ENCODE measurements at regions not wholly inside any gene's neighbourhood (a gene's known extent, or its start where the extent isn't known, plus 50 kb on each side); places are given as distances from the start of the nearest gene placed in this dataset.
A peak's percentile ranks its signal among the peaks of the same experiment; 100 is the strongest.

- Histone ChIP-seq H3K4me2 (ENCODE audit: low read length, poor library complexity, severe bottlenecking) (no peak overlapping the region), H3K9me3 (ENCODE audit: control insufficient read depth, low read length) (peaks cover 16% of the 10 kb centered on the region), H2BK5ac (ENCODE audit: low read depth, low read length, poor library complexity, severe bottlenecking) (peak overlapping the region; percentile 87), H4K91ac (ENCODE audit: low read length) (no peak overlapping the region), H3K27ac (ENCODE audit: low read length, poor library complexity, severe bottlenecking) (peak overlapping the region; percentile 93), H3K9ac (ENCODE audit: low read length) (no peak overlapping the region), H3K36me3 (ENCODE audit: control insufficient read depth in 1 of 2, insufficient read depth in 2 of 2, low read depth in 1 of 2, low read length in 2 of 2) (no peaks in the 10 kb centered on the region), H2BK15ac (ENCODE audit: low read depth, poor library complexity, severe bottlenecking) (no peak overlapping the region), H4K8ac (ENCODE audit: low read length) (peak overlapping the region; percentile 59), H3K27me3 (ENCODE audit: control insufficient read depth in 1 of 2, insufficient read depth in 1 of 2, low read length in 2 of 2) (no peaks in the 10 kb centered on the region), H2AFZ (ENCODE audit: low read depth, low read length) (no peak overlapping the region), H3K79me1 (replicated peaks; ENCODE audit: low read length, poor library complexity, severe bottlenecking) (no peaks in the 10 kb centered on the region), H3K14ac (ENCODE audit: low read length in 2 of 2) (no peak overlapping the region), H3K4me1 (ENCODE audit: control insufficient read depth, insufficient read depth, low read depth, low read length) (peaks cover 16% of the 10 kb centered on the region), H3K23ac (ENCODE audit: low read length in 2 of 2) (no peak overlapping the region), H2BK120ac (ENCODE audit: low read depth, low read length) (no peak overlapping the region), H3K18ac (ENCODE audit: low read depth in 1 of 2, low read length in 2 of 2) (peak overlapping the region; percentile 14 to 68), H3K4ac (ENCODE audit: low read depth in 1 of 2, low read length in 2 of 2) (peak overlapping the region in 1 of 2 experiments; percentile 33), H3K4me3 (ENCODE audit: insufficient read depth in 1 of 2, low read depth in 1 of 2, low read length in 2 of 2) (no peak overlapping the region), H2AK5ac (ENCODE audit: low read length, severe bottlenecking) (peak overlapping the region; percentile 2), H2BK12ac (ENCODE audit: low read length in 2 of 2) (peak overlapping the region in 1 of 2 experiments; percentile 81)
- peak; percentile 54 for DNase-seq
- WGBS: 55% methylated on average over 2 of the region's 7 CpGs
These were observed 83.2 kb upstream of the TAB2 start for GRCh38 chr6:149234051-149234962.

DNA sequence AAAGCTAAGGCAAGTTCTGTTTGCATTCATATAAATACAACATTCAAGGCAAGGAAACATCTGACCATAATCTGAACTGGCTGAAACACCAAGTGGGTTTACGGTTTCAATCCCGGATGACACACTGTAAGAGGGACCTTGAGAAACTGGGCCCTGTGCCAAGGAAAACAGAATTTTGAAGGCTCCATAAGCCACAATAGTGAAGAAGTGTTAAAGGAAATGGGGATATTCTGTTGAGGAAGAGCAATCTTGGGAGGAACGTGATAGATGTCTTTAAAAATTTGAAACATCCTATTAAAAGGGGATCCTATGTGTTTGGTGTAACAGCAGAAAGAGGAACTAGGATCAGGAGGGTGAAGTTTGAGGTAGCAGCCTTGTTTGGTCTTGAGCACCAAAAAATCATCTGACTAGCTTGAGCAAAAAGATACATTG, 82.4 kb upstream of the TAB2 start:
- H3K4me2 ChIP-seq (ENCODE audit: low read length, poor library complexity, severe bottlenecking): no peak overlapping the region
- H3K79me1 ChIP-seq (replicated peaks; ENCODE audit: low read length, poor library complexity, severe bottlenecking): no peaks in the 10 kb centered on the region
- no peak overlapping the region for H3K18ac ChIP-seq (ENCODE audit: low read depth in 1 of 2, low read length in 2 of 2)
- no peak overlapping the region for H2BK15ac ChIP-seq (ENCODE audit: low read depth, poor library complexity, severe bottlenecking)
- H3K4me1 ChIP-seq (ENCODE audit: control insufficient read depth, insufficient read depth, low read depth, low read length): peaks cover 16% of the 10 kb centered on the region
- H3K36me3 ChIP-seq (ENCODE audit: control insufficient read depth in 1 of 2, insufficient read depth in 2 of 2, low read depth in 1 of 2, low read length in 2 of 2): no peaks in the 10 kb centered on the region
- H3K9me3 ChIP-seq (ENCODE audit: control insufficient read depth, low read length): peaks cover 25% of the 10 kb centered on the region
- no peak overlapping the region for H3K23ac ChIP-seq (ENCODE audit: low read length in 2 of 2)
- no peaks in the 10 kb centered on the region for H3K27me3 ChIP-seq (ENCODE audit: control insufficient read depth in 1 of 2, insufficient read depth in 1 of 2, low read length in 2 of 2)
- H3K4me3 ChIP-seq (ENCODE audit: insufficient read depth in 1 of 2, low read depth in 1 of 2, low read length in 2 of 2): no peak overlapping the region
- no peak overlapping the region for H3K9ac ChIP-seq (ENCODE audit: low read length)
- no peak overlapping the region for H3K4ac ChIP-seq (ENCODE audit: low read depth in 1 of 2, low read length in 2 of 2)
- H4K91ac ChIP-seq (ENCODE audit: low read length): no peak overlapping the region
- H3K27ac ChIP-seq (ENCODE audit: low read length, poor library complexity, severe bottlenecking): peak overlapping the region; percentile 34
- 13% methylated on average over 3 of the region's 3 CpGs for WGBS
- H2BK12ac ChIP-seq (ENCODE audit: low read length in 2 of 2): peak overlapping the region in 1 of 2 experiments; percentile 42
- H3K14ac ChIP-seq (ENCODE audit: low read length in 2 of 2): no peak overlapping the region
- no peak overlapping the region for H2AFZ ChIP-seq (ENCODE audit: low read depth, low read length)
- no peak overlapping the region for H2BK5ac ChIP-seq (ENCODE audit: low read depth, low read length, poor library complexity, severe bottlenecking)
- no peak overlapping the region for H2BK120ac ChIP-seq (ENCODE audit: low read depth, low read length)
- H4K8ac ChIP-seq (ENCODE audit: low read length): no peak overlapping the region
- peak overlapping the region; percentile 43 for H2AK5ac ChIP-seq (ENCODE audit: low read length, severe bottlenecking)
- DNase-seq: peak; percentile 73

DNA sequence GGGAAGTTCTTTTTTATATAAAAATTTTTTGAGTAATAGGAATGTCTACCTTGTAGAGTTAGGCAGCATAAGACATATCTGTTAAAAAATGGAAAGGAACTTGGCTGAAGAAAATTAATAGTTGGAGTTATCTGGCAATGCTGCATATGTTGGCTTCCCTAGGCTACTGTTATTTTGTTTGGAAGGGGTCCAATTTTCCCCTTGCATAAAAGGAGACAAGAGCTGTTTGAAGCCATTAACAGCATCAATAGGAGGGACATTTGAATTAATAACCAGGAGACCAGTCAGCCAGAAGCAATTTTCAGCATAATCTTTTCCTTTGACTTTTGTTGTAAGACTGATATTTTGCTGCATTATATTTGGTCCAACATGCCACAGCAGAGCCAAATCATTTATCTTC, 80.9 kb upstream of the TAB2 start:
- no peak overlapping the region for H2BK5ac ChIP-seq (ENCODE audit: low read depth, low read length, poor library complexity, severe bottlenecking)
- peaks cover 36% of the 10 kb centered on the region for H3K9me3 ChIP-seq (ENCODE audit: control insufficient read depth, low read length)
- H3K4me2 ChIP-seq (ENCODE audit: low read length, poor library complexity, severe bottlenecking): no peak overlapping the region
- no peaks in the 10 kb centered on the region for H3K27me3 ChIP-seq (ENCODE audit: control insufficient read depth in 1 of 2, insufficient read depth in 1 of 2, low read length in 2 of 2)
- no peak overlapping the region for H3K9ac ChIP-seq (ENCODE audit: low read length)
- no peak overlapping the region for H3K4ac ChIP-seq (ENCODE audit: low read depth in 1 of 2, low read length in 2 of 2)
- no peak overlapping the region for H4K8ac ChIP-seq (ENCODE audit: low read length)
- H3K4me3 ChIP-seq (ENCODE audit: insufficient read depth in 1 of 2, low read depth in 1 of 2, low read length in 2 of 2): no peak overlapping the region
- no peak for DNase-seq
- no peaks in the 10 kb centered on the region for H3K79me1 ChIP-seq (replicated peaks; ENCODE audit: low read length, poor library complexity, severe bottlenecking)
- no peak overlapping the region for H3K14ac ChIP-seq (ENCODE audit: low read length in 2 of 2)
- no peak overlapping the region for H2BK15ac ChIP-seq (ENCODE audit: low read depth, poor library complexity, severe bottlenecking)
- peaks cover 16% of the 10 kb centered on the region for H3K4me1 ChIP-seq (ENCODE audit: control insufficient read depth, insufficient read depth, low read depth, low read length)
- H2BK120ac ChIP-seq (ENCODE audit: low read depth, low read length): no peak overlapping the region
- H3K18ac ChIP-seq (ENCODE audit: low read depth in 1 of 2, low read length in 2 of 2): no peak overlapping the region
- H2BK12ac ChIP-seq (ENCODE audit: low read length in 2 of 2): no peak overlapping the region
- no peak overlapping the region for H2AFZ ChIP-seq (ENCODE audit: low read depth, low read length)
- no peak overlapping the region for H4K91ac ChIP-seq (ENCODE audit: low read length)
- H2AK5ac ChIP-seq (ENCODE audit: low read length, severe bottlenecking): no peak overlapping the region
- no peaks in the 10 kb centered on the region for H3K36me3 ChIP-seq (ENCODE audit: control insufficient read depth in 1 of 2, insufficient read depth in 2 of 2, low read depth in 1 of 2, low read length in 2 of 2)
- H3K27ac ChIP-seq (ENCODE audit: low read length, poor library complexity, severe bottlenecking): no peak overlapping the region
- H3K23ac ChIP-seq (ENCODE audit: low read length in 2 of 2): no peak overlapping the region

GRCh38 chr6:149237464-149237863, 80.0 kb upstream of the TAB2 start:
- Histone ChIP-seq H3K27ac (ENCODE audit: low read length, poor library complexity, severe bottlenecking) (no peak overlapping the region), H3K27me3 (ENCODE audit: control insufficient read depth in 1 of 2, insufficient read depth in 1 of 2, low read length in 2 of 2) (no peaks in the 10 kb centered on the region), H3K14ac (ENCODE audit: low read length in 2 of 2) (no peak overlapping the region), H3K4me2 (ENCODE audit: low read length, poor library complexity, severe bottlenecking) (no peak overlapping the region), H3K4me3 (ENCODE audit: insufficient read depth in 1 of 2, low read depth in 1 of 2, low read length in 2 of 2) (no peak overlapping the region), H3K79me1 (replicated peaks; ENCODE audit: low read length, poor library complexity, severe bottlenecking) (no peaks in the 10 kb centered on the region), H2AFZ (ENCODE audit: low read depth, low read length) (no peak overlapping the region), H3K18ac (ENCODE audit: low read depth in 1 of 2, low read length in 2 of 2) (no peak overlapping the region), H3K4ac (ENCODE audit: low read depth in 1 of 2, low read length in 2 of 2) (no peak overlapping the region), H4K91ac (ENCODE audit: low read length) (no peak overlapping the region), H2BK5ac (ENCODE audit: low read depth, low read length, poor library complexity, severe bottlenecking) (no peak overlapping the region), H2BK12ac (ENCODE audit: low read length in 2 of 2) (no peak overlapping the region), H3K4me1 (ENCODE audit: control insufficient read depth, insufficient read depth, low read depth, low read length) (peaks cover 13% of the 10 kb centered on the region), H3K9ac (ENCODE audit: low read length) (no peak overlapping the region), H2BK15ac (ENCODE audit: low read depth, poor library complexity, severe bottlenecking) (no peak overlapping the region), H3K9me3 (ENCODE audit: control insufficient read depth, low read length) (peaks cover 40% of the 10 kb centered on the region), H2AK5ac (ENCODE audit: low read length, severe bottlenecking) (no peak overlapping the region), H3K36me3 (ENCODE audit: control insufficient read depth in 1 of 2, insufficient read depth in 2 of 2, low read depth in 1 of 2, low read length in 2 of 2) (no peaks in the 10 kb centered on the region), H2BK120ac (ENCODE audit: low read depth, low read length) (no peak overlapping the region), H3K23ac (ENCODE audit: low read length in 2 of 2) (no peak overlapping the region), H4K8ac (ENCODE audit: low read length) (no peak overlapping the region)
- 94% methylated on average over 6 of the region's 6 CpGs for WGBS
- no peak for DNase-seq

Data from mesenchymal stem cell (in vitro differentiated cells and primary cell).